GM21723 (cell line): ENCODE measurements at regions not wholly inside any gene's neighbourhood (a gene's known extent, or its start where the extent isn't known, plus 50 kb on each side); places are given as distances from the start of the nearest gene placed in this dataset.

ENCODE experiments used
- ATAC-seq: cut with Tn5 transposase; IDR thresholded peaks from one replicate; pipeline ENCODE4 v1.9.1; 2021; ENCODE audit warnings: mild to moderate bottlenecking, moderate library complexity; ENCODE audit not compliant: unreplicated experiment

DNA sequence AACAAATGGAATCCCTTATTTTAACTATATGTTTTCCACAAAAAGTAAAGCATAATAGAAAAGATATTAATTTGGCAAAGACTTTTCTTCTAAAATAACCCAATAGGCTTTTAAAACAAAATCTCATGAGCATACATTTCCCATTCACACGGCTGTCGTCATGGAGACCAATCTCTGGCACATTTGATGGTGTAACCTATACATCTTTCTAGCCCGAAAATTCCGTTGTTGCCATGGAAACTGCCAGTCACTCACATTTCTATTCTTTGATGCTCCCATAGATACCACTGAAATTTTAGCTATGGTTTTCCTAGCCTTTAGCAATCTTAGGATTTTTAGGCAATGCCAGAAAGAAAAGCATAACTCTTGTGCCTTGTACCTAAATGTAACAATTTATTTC, 262.9 kb upstream of the TRPM3 start:
- ATAC-seq = no peak

GRCh38 chr9:71383308-71383940, 262.0 kb upstream of the TRPM3 start:
- no peak for ATAC-seq

GRCh38 chr9:71368157-71368556, 246.7 kb upstream of the TRPM3 start:
- no peak for ATAC-seq

- no peak for ATAC-seq
Measured at GRCh38 chr9:71364186-71364955, 242.9 kb upstream of the TRPM3 start.

DNA sequence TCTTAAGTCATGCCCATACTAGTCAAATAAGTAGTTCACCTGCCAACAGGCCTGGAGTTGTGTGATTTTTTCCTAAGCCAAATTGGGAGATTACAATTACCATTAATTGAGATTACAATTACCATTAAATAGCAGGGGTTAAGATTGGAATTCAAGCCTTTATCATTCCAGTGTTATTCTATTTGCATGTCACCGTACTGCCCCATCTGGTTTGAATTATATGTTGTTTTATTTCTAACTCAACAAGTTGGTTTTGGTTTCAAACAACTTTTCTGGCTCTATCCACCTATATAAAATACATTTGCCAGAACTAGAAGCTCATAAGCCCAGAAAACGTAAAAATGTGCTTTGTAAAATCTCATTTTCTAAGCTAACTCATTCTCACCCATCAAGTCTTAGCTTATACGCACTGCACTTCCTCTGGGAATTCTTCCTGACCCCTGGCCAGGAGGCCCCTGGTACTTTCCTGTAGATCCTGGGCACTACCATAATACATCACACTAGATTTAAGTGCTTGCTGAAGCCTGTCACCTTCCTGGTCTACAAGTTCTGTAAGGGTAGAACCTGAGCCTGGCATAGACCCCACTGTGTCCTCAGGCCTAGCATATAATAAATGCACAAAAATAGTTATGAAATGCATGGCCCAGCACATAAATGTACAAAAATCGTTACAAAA, 242.0 kb upstream of the TRPM3 start:
- ATAC-seq = no peak

DNA sequence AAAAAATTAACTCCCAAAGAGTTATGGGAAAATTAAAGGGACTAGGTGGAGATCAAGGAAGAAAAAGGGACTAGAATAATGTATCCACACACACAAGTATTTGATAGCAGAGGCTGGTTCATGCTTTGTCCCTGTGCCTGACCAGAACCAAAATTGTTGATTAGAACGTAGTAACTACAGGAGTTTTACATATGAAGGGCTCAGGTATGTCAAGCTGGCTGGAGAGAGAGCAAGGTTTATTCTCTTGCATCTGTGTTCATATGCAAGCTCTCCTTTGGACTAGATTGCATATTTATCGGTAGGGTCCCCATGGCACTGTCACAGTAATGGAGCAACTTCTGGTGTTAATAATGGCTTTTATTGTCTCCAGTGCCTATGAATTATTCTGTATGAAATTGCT, 239.9 kb upstream of the TRPM3 start:
- no peak for ATAC-seq

GRCh38 chr9:71357346-71357745, 235.9 kb upstream of the TRPM3 start:
- no peak for ATAC-seq

GRCh38 chr9:71355884-71356283, 234.5 kb upstream of the TRPM3 start:
- ATAC-seq = no peak

GRCh38 chr9:71353720-71354119, 232.3 kb upstream of the TRPM3 start:
- ATAC-seq = no peak

DNA sequence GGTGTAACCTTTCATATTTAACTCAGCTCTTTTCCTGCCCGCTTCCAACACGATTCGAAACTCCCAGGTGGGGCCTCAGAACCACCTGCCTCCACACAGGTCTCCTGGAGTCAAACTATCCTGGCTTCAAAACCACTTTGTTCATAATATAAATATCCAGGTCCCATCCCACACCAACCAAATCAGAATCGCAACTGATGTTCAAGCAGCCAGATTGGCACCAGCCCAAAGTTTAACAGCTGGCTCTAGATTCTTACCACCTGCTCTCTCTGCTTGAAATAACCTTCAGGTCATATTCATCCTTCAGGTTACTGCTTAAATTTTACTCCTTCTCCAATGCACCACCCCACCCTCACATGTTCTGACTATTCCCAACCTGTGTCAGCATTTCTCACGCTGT, 231.4 kb upstream of the TRPM3 start:
- ATAC-seq = no peak

- ATAC-seq = no peak
Measured at GRCh38 chr9:71349218-71349617, 227.8 kb upstream of the TRPM3 start.

DNA sequence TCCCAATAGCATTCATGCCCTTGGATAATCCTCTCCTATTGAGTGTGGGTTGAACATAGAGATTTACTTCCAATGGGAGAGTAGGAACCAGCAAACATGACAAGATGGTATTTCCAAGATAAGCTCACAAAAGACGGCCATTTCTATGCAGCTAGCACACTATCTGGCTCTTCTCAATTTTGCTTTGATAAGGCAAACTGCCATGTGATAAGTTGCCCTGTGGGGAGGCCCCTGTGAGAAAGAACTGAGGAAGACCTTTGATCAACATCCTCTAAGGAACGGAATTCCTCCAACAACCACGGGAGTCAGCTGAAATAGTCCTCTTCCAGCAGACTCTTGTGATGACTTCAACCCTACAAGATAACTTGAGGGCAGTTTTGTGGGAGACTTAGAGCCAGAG, 211.9 kb upstream of the TRPM3 start:
- no peak for ATAC-seq

DNA sequence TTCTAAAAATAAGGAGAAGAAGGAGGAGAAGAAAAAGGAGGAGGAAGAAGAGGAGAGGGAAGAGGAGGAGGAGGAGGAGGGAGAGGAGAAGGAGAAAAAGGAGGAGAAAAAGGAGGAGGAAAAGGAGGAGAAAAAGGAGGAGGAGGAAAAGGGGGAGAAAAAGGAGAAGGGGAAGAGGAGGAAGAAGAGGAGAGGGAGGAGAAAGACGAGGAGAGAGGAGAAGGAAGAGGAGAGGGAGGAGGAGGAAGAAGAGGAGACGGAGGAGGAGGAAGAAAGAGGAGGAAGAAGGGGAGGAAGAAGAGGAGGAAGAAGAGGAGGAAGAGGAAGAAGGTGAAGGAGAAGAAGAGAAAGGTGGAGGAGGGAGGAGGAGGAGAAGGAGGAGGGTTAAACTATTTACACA, 210.2 kb upstream of the TRPM3 start:
- no peak for ATAC-seq

DNA sequence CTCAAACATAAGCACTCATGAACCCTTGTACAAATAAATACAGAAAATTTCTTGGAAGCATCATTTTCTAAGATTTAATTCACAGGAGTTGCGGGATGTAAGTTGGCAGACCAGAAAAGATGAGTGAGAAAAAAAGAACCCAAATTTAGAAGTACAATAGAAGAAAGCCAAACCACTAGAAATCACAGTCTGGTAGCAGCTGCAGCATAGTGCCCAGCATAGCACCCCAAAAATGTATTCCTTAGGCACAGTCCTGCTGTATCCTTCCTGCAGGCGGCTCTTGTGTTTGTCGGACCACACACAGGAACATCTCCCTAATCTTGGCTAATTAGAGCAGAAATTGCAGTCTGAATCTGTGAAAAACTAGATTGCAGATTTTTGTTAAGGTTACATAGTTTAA, 208.5 kb upstream of the TRPM3 start:
- ATAC-seq = no peak

GRCh38 chr9:71326360-71326759, 204.9 kb upstream of the TRPM3 start:
- ATAC-seq = no peak

- no peak for ATAC-seq
Measured at GRCh38 chr9:71323357-71323756, 201.9 kb upstream of the TRPM3 start.

GRCh38 chr9:71322311-71322710, 200.9 kb upstream of the TRPM3 start:
- no peak for ATAC-seq

DNA sequence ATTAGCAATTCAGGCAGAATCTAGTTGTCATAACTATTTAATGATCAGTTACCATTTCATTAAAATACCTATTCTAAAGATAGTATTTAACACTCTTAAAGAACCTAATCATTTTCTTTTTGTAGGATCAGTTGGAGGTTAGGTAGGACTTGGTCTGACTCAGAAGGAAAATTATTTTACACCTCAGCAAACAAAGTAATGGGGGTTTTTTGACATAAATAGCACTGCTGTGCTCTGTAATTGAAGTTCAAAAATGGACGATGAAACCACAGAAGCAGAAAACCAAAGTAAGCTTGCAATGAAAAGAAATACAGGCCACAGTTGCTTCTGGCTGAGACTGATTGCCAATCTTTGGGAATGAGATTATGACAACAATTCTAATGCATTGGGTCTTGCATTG, 187.0 kb upstream of the TRPM3 start:
- no peak for ATAC-seq

- ATAC-seq = no peak
Measured at GRCh38 chr9:71306134-71306533, 184.7 kb upstream of the TRPM3 start.

DNA sequence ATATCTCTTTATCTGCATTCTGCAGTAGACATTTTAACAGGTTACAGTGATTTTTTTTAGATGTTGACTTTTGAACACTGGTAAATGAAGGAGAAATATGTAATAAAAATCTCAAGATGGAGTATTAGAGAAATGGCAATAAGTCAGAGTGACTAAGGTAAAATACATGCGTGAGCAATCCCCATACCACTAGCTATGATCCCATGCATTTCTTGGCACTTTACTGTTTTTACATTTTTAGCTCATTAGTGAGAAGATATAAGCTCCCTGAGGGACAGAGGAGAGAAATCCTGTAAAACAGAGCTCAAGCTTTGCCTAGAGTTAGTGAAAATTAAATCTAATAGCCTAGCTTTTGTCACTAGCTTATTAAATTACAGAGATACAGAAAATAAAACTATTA, 181.9 kb upstream of the TRPM3 start:
- no peak for ATAC-seq

DNA sequence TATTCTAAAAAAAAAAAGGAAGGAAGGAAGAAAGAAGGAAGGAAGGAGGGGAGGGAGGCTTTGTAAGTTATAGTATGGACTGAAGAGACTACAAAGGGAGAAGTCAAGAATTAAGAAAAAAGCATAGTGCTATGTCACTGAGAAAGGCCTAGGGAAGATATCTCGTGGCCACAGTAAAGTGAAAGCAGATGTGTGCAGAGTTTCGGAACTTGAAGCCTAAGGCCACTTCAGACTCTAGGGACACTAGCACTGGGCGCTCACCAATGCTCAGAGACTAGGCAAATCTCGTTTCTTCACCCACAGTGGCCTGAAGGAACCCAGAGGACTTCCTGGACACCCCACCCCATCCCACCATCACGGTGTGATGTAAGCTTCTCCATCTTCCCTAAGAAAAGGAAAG, 181.4 kb upstream of the TRPM3 start:
- ATAC-seq = peak; percentile 58

- ATAC-seq = no peak
Measured at GRCh38 chr9:71295928-71296327, 174.5 kb upstream of the TRPM3 start.
